Body of pancreas (tissue), 4 donors: ENCODE measurements at regions not wholly inside any gene's neighbourhood (a gene's known extent, or its start where the extent isn't known, plus 50 kb on each side); places are given as distances from the start of the nearest gene placed in this dataset.

Experiments used
- ATAC-seq: fragments of 150-250 bp; one replicate; pipeline ENCODE4 v1.9.1; 2016
- DNase-seq, 4 donors: peaks; one replicate each; pipeline ENCODE4 v3.0.0-alpha.2; 2019
- H3K27ac ChIP-seq, 4 donors: fragments of 200-600 bp; sonication (generic); 1 replicate in 3 of 4; 2 replicates in 1 of 4; pipeline versions ENCODE4 v1.5.1 to v1.6.1; 2016 to 2019; ENCODE audit warnings: mild to moderate bottlenecking in 1 of 4, mixed read lengths in 1 of 4, moderate library complexity in 1 of 4
- H3K27me3 ChIP-seq, 2 donors: fragments of 200-600 bp; sonication (generic); one replicate each; pipeline ENCODE4 v1.6.0; 2016; ENCODE audit warnings: mild to moderate bottlenecking in 1 of 2
- H3K36me3 ChIP-seq, 2 donors: fragments of 200-600 bp; sonication (generic); replicated peaks in 1 of 2; 2 replicates each; pipeline ENCODE4 v1.5.1; 2016; ENCODE audit warnings: low read depth in 2 of 2; ENCODE audit not compliant: insufficient read depth in 1 of 2
- H3K4me1 ChIP-seq: fragments of 200-600 bp; sonication (generic); one replicate; pipeline ENCODE4 v1.6.0; 2016
- H3K4me3 ChIP-seq, 2 donors: fragments of 200-600 bp; sonication (generic); 1 replicate in 1 of 2; 2 replicates in 1 of 2; pipeline ENCODE4 v1.5.1; 2016 to 2019
- H3K9me3 ChIP-seq, 3 donors: fragments of 200-600 bp; sonication (generic); 1 replicate in 2 of 3; 2 replicates in 1 of 3; pipeline ENCODE4 v1.5.1; 2016
- CTCF ChIP-seq, 7 experiments: fragments of 450-650 bp in 4 of 7; fragments of 200-600 bp in 3 of 7; sonication (generic) in 3 of 7; IDR thresholded peaks; one replicate each; pipeline ENCODE4 v1.5.1; 2016 to 2019; ENCODE audit warnings: antibody characterized with exemption in 7 of 7
- POLR2A ChIP-seq, 3 donors: fragments of 450-650 bp; IDR thresholded peaks; one replicate each; pipeline ENCODE4 v1.6.1; 2016; ENCODE audit warnings: antibody characterized with exemption in 3 of 3, mild to moderate bottlenecking in 2 of 3
- WGBS, 2 donors: methylation state at CpG; one replicate each; pipeline ENCODE4 v1.1.5; 2017; 5-methylcytosine and 5-hydroxymethylcytosine counted together
- intact Hi-C: fragments of 100-400 bp; cut with DNase I; formaldehyde crosslinking; loops from one replicate; pipeline ENCODE4 v1.15.1; 2023

- Histone ChIP-seq H3K27me3 (no peaks in the 10 kb centered on the region), H3K27ac (no peak overlapping the region), H3K4me3 (no peak overlapping the region), H3K9me3 (peaks cover 0 to 5% (median 0%) of the 10 kb centered on the region in 3 donors), H3K36me3 (no peaks in the 10 kb centered on the region), H3K4me1 (no peaks in the 10 kb centered on the region)
- no peak for DNase-seq
- no peak for ATAC-seq
- 72 to 74% methylated on average over 2 to 6 of the region's 6 CpGs for WGBS, 2 donors
- intact Hi-C loops: no loop called here
- no peak for TF ChIP-seq POLR2A (IDR thresholded peaks at IDR 0.05)
- TF ChIP-seq CTCF (IDR thresholded peaks at IDR 0.05): no peak
Observed at GRCh38 chr11:109192864-109193263, 229.1 kb upstream of the C11orf87 start.

- intact Hi-C loops: no loop called here
- no peak for ATAC-seq
- Histone ChIP-seq H3K36me3 (no peaks in the 10 kb centered on the region), H3K27me3 (no peaks in the 10 kb centered on the region), H3K4me3 (no peak overlapping the region), H3K27ac (no peak overlapping the region), H3K9me3 (peaks cover 0 to 5% (median 0%) of the 10 kb centered on the region in 3 donors), H3K4me1 (no peaks in the 10 kb centered on the region)
- no peak for DNase-seq
- 29 to 62% methylated on average over 1 of the region's 1 CpG for WGBS, 2 donors
- TF ChIP-seq POLR2A (IDR thresholded peaks at IDR 0.05) (no peak), CTCF (IDR thresholded peaks at IDR 0.05) (no peak)
Observed at GRCh38 chr11:109193880-109194279, 228.1 kb upstream of the C11orf87 start.

- Histone ChIP-seq H3K27me3 (no peaks in the 10 kb centered on the region), H3K36me3 (no peaks in the 10 kb centered on the region), H3K27ac (no peak overlapping the region), H3K4me3 (no peak overlapping the region), H3K4me1 (no peaks in the 10 kb centered on the region), H3K9me3 (peaks cover 0 to 5% (median 0%) of the 10 kb centered on the region in 3 donors)
- 76 to 93% methylated on average over 2 of the region's 2 CpGs for WGBS, 2 donors
- ATAC-seq: no peak
- TF ChIP-seq CTCF (IDR thresholded peaks at IDR 0.05) (no peak), POLR2A (IDR thresholded peaks at IDR 0.05) (no peak)
- no peak for DNase-seq
- intact Hi-C loops: no loop called here
Observed at GRCh38 chr11:109196016-109196415, 226.0 kb upstream of the C11orf87 start.

- TF ChIP-seq POLR2A (IDR thresholded peaks at IDR 0.05) (no peak), CTCF (IDR thresholded peaks at IDR 0.05) (no peak)
- ATAC-seq (no peak), DNase-seq (no peak)
- no peaks in the 10 kb centered on the region for H3K36me3 ChIP-seq
- H3K9me3 ChIP-seq: peaks cover 0 to 1% (median 0%) of the 10 kb centered on the region in 3 donors
- intact Hi-C loops: no loop called here
- H3K27me3 ChIP-seq: no peaks in the 10 kb centered on the region
- no peak overlapping the region for H3K27ac ChIP-seq
- 36 to 64% methylated on average over 1 of the region's 1 CpG for WGBS, 2 donors
- H3K4me3 ChIP-seq: no peak overlapping the region
- no peaks in the 10 kb centered on the region for H3K4me1 ChIP-seq
Observed at GRCh38 chr11:109197656-109198055, 224.3 kb upstream of the C11orf87 start.

GRCh38 chr11:109203176-109203575, 218.8 kb upstream of the C11orf87 start:
- Histone ChIP-seq H3K4me1 (no peaks in the 10 kb centered on the region), H3K27me3 (no peaks in the 10 kb centered on the region), H3K9me3 (no peaks in the 10 kb centered on the region), H3K36me3 (no peaks in the 10 kb centered on the region), H3K27ac (no peak overlapping the region), H3K4me3 (no peak overlapping the region)
- ATAC-seq (no peak), DNase-seq (no peak)
- TF ChIP-seq CTCF (IDR thresholded peaks at IDR 0.05) (no peak), POLR2A (IDR thresholded peaks at IDR 0.05) (no peak)
- 47 to 49% methylated on average over 1 of the region's 1 CpG for WGBS, 2 donors
- intact Hi-C loops: no loop called here
